Kidney (tissue), 13 donors: ENCODE measurements at regions not wholly inside any gene's neighbourhood (a gene's known extent, or its start where the extent isn't known, plus 50 kb on each side); places are given as distances from the start of the nearest gene placed in this dataset.

Experiments used
- DNase-seq, 5 donors: peaks; one replicate each; pipeline ENCODE4 v3.0.0-alpha.2; 2013 to 2020
- FAIRE-seq: peaks from 2 replicates; lab custom pipeline; 2012; peaks lifted over from hg19 to GRCh38; lab: Jason Lieb, UNC
- H3K27ac ChIP-seq, 2 donors: one replicate each; pipeline ENCODE4 v1.7.0; 2013; ENCODE audit warnings: low read depth in 2 of 2, low read length in 2 of 2, inconsistent platforms in 1 of 2
- H3K27me3 ChIP-seq: one replicate; pipeline ENCODE4 v1.7.1; 2013; ENCODE audit warnings: low read length, inconsistent platforms; ENCODE audit not compliant: control insufficient read depth, insufficient read depth
- H3K36me3 ChIP-seq, 3 donors: one replicate each; pipeline versions ENCODE4 v1.7.0 to v1.7.1; 2013; ENCODE audit warnings: low read length in 3 of 3, control low read depth in 1 of 3, inconsistent platforms in 1 of 3; ENCODE audit not compliant: insufficient read depth in 3 of 3, control insufficient read depth in 2 of 3
- H3K4me1 ChIP-seq, 3 donors: one replicate each; pipeline versions ENCODE4 v1.7.0 to v1.7.1; 2013; ENCODE audit warnings: low read length in 3 of 3, inconsistent platforms in 1 of 3, low read depth in 1 of 3; ENCODE audit not compliant: control insufficient read depth in 2 of 3, insufficient read depth in 2 of 3
- H3K4me3 ChIP-seq, 3 donors: one replicate each; pipeline versions ENCODE4 v1.7.0 to v1.8.1; 2013; ENCODE audit warnings: low read length in 3 of 3, control low read depth in 1 of 3, inconsistent platforms in 1 of 3
- H3K9ac ChIP-seq, 3 donors: one replicate each; pipeline versions ENCODE4 v1.7.0 to v1.7.1; 2013; ENCODE audit warnings: low read length in 3 of 3, control low read depth in 1 of 3, inconsistent platforms in 1 of 3
- H3K9me3 ChIP-seq, 3 donors: one replicate each; pipeline versions ENCODE4 v1.7.0 to v1.7.1; 2013; ENCODE audit warnings: low read length in 3 of 3, control low read depth in 1 of 3, inconsistent platforms in 1 of 3; ENCODE audit not compliant: control insufficient read depth in 2 of 3, insufficient read depth in 1 of 3
- CTCF ChIP-seq: IDR thresholded peaks from 3 replicates; pipeline ENCODE4 v1.5.1; 2012; ENCODE audit warnings: mild to moderate bottlenecking, moderate library complexity, borderline replicate concordance; ENCODE audit not compliant: insufficient read depth; ENCODE audit errors: extremely low read depth
- intact Hi-C: fragments of 100-400 bp; cut with DNase I; formaldehyde crosslinking; loops from one replicate; pipeline ENCODE4 v1.11.1; 2022
- donor health status: control.
- donor health status: control.
- donor health status: control.
- donor health status: control.
- donor health status: control.
- donor health status: DM: yes; HTN: yes; CAD: no.
- donor health status: Normal renal cell carcinoma (clear cell type).

- Histone ChIP-seq H3K27ac (no peak overlapping the region), H3K4me3 (no peak overlapping the region), H3K27me3 (no peaks in the 10 kb centered on the region), H3K9me3 (no peaks in the 10 kb centered on the region), H3K36me3 (no peaks in the 10 kb centered on the region), H3K9ac (no peak overlapping the region), H3K4me1 (peaks cover 3 to 12% (median 7%) of the 10 kb centered on the region in 3 donors)
- DNase-seq (peak in 1 of 5 donors; percentile 7), FAIRE-seq (no peak)
- TF ChIP-seq CTCF: no peak
- intact Hi-C loops: no loop called here
These were observed 585.1 kb downstream of the TLE4 start for GRCh38 chr9:80156756-80157472.

- Histone ChIP-seq H3K9ac (no peak overlapping the region), H3K4me3 (no peak overlapping the region), H3K27ac (no peak overlapping the region), H3K4me1 (peaks cover 3 to 12% (median 7%) of the 10 kb centered on the region in 3 donors), H3K36me3 (no peaks in the 10 kb centered on the region), H3K9me3 (no peaks in the 10 kb centered on the region), H3K27me3 (no peaks in the 10 kb centered on the region)
- intact Hi-C loops: no loop called here
- no peak for DNase-seq
- no peak for TF ChIP-seq CTCF
- no peak for FAIRE-seq
These were observed 584.5 kb downstream of the TLE4 start for GRCh38 chr9:80156262-80156661.

GRCh38 chr9:80147866-80148265 lies 576.1 kb downstream of the TLE4 start:
- no peak for DNase-seq
- no peak for TF ChIP-seq CTCF

More at GRCh38 chr9:80147866-80148265, 576.1 kb downstream of the TLE4 start:
- H3K4me1 ChIP-seq: no peaks in the 10 kb centered on the region
- no peak overlapping the region for H3K4me3 ChIP-seq
- H3K27ac ChIP-seq: no peak overlapping the region
- H3K9me3 ChIP-seq: no peaks in the 10 kb centered on the region
- H3K9ac ChIP-seq: no peak overlapping the region
- intact Hi-C loops: no loop called here
- no peaks in the 10 kb centered on the region for H3K36me3 ChIP-seq
- H3K27me3 ChIP-seq: no peaks in the 10 kb centered on the region
- no peak for FAIRE-seq
